ENCODE measurements at regions not wholly inside any gene's neighbourhood (a gene's known extent, or its start where the extent isn't known, plus 50 kb on each side); places are given as distances from the start of the nearest gene placed in this dataset.
A peak's percentile ranks its signal among the peaks of the same experiment; 100 is the strongest.
"Not testable (repeated sequence)": the region's sequence is repeated elsewhere in the genome, so short reads cannot be mapped to it uniquely, and the experiment has no call there.

DNA sequence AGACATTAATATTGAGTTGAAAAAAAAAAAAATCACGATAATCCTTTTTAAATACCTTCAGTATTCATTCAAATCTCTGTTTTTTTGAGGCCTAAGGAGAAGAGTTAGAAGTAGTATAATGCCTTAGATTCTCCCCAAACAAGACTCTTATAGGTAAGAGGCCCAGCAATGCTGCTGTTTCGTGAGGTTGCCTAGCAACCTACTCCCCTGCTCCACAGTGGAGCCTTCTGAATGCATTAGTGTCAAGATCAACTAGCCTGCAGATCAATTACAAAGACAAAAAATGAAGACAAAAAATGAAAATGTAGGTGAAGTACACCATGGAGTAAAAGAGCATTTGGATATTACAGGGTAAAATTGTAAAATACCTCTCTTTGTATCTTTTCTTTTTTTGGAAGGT, 229.8 kb upstream of the LUZP2 start:
- DNase-seq (ENCODE audit: low read depth), result no peak

DNA sequence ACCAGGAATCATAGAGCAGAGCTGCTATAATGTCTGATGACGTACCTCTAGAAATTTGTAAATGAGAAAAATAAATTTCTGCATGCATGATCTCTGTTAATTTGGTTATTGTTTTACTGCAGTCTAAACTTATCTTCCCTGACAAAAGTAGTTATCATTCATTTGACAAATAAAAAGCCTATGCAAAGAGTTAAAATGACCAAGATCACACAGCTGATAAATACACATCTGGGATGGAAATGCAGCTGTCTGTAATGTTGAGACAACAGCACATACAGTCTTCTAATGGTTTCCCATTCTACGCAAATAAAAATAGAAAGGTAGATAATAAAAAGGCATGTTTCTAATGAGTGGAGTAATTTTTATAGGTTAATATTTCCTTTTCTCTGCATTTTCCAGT, 225.1 kb upstream of the LUZP2 start:
- DNase-seq (ENCODE audit: low read depth), result no peak

DNA sequence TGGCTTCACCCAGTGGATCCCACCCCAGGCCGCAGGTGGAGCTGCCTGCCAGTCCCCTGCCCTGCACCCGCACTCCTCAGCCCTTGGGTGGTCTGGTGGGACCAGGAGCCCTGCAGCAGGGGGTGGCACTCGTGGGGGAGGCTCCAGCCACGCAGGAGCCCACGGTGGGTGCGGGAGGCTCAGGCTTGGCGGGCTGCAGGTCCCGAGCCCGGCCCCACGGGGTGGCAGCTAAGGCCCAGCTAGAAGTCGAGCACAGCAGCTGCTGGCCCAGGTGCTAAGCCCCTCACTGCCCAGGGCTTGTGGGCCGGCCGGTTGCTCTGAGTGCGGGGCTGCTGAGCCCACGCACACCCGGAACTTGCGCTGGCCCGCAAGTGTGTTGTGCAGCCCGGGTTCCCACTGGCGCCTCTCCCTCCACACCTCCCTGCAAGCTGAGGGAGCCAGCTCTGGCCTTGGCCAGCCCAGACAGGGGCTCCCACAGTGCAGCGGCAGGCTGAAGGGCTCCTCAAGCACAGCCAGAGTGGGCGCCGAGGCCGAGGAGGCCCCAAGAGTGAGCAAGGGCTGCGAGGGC, 222.6 kb upstream of the LUZP2 start:
- DNase-seq (ENCODE audit: low read depth), result not testable (repeated sequence)

DNA sequence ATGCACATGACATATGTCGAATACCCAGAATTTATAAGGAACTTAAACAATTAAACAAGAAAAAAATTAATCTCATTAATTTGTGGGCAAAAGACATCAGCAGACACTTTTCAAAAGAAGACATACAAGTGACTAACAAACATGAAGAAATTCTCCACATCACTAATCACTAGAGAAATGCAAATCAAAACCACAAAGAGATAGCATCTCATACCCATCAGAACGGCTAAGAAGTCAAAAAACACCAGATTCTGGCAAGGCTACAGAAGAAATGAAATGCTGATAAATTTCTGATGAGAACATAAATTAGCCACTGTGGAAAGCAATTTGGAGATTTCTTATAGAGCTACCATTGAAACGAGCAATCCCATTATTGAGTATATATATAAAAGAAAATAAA, 210.6 kb upstream of the LUZP2 start:
- no peak for DNase-seq (ENCODE audit: low read depth)

DNA sequence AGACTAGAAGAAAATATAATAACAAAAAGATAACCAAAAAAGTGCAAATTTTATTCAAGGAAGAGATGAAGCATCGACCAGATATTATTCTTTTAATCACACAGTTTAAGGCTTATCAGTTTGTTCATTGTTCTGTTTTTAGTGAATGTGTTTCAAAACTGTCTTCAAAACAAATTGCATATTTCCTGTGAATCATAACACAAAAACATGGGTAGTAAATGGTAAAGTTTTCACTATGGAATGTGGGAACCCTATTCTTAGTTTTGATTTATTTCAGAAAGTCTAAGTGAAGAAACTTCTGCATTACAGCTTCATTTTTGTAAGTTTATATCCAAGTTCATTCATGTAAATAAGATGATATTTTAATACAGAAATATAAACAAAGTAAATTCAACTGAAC, 207.6 kb upstream of the LUZP2 start:
- DNase-seq (ENCODE audit: low read depth), result no peak

GRCh38 chr11:24293964-24294363, 202.9 kb upstream of the LUZP2 start:
- DNase-seq (ENCODE audit: low read depth), result no peak

GRCh38 chr11:24295360-24295759, 201.5 kb upstream of the LUZP2 start:
- peak; percentile 5 for DNase-seq (ENCODE audit: low read depth)

DNA sequence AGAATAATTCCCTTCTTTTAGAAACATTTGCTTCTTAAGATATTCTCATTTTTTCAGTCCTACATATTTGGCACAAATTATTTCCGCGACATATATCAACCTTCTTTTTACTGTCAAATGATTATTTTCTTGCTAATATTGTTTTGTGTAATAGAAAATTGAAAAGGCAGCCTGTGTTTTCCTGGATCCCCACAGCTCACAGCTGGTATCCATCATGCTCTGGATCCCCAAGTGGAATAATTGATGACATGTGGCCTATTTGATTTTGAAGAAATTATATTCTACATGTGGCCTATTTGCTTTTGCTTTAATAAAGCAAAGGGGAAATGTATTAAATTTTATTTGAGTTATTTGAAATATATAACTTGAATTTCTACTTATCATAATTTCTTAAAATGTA, 199.4 kb upstream of the LUZP2 start:
- DNase-seq (ENCODE audit: low read depth), result no peak

DNA sequence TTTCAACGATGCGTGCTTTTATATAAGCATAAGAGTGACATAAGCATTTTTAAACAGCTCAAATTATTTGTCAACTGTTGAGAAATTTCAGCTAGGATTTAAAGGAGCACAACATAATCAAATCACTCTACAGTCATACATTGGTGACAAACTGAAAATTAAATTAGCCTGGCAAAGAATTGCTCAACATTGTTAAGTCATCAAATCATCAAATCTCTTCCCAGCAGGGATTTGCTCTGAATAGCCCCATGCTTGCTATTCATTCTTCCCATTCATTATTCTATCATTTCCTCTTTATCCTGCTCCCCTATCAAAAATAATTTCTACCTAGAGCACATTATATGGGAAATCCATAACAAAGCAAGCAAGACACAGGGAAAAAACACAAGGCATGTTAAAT, 198.7 kb upstream of the LUZP2 start:
- DNase-seq (ENCODE audit: low read depth), result peak; percentile 8

GRCh38 chr11:24311974-24312373, 184.9 kb upstream of the LUZP2 start:
- DNase-seq (ENCODE audit: low read depth), result no peak

- DNase-seq (ENCODE audit: low read depth), result no peak
Measured at GRCh38 chr11:24312464-24313238, 184.2 kb upstream of the LUZP2 start.

GRCh38 chr11:24321229-24321628, 175.6 kb upstream of the LUZP2 start:
- no peak for DNase-seq (ENCODE audit: low read depth)

GRCh38 chr11:24324211-24324610, 172.6 kb upstream of the LUZP2 start:
- no peak for DNase-seq (ENCODE audit: low read depth)

- DNase-seq (ENCODE audit: low read depth), result no peak
Measured at GRCh38 chr11:24344222-24344621, 152.6 kb upstream of the LUZP2 start.

GRCh38 chr11:24348908-24349307, 147.9 kb upstream of the LUZP2 start:
- DNase-seq (ENCODE audit: low read depth), result no peak

- no peak for DNase-seq (ENCODE audit: low read depth)
Measured at GRCh38 chr11:24351179-24351578, 145.7 kb upstream of the LUZP2 start.

- no peak for DNase-seq (ENCODE audit: low read depth)
Measured at GRCh38 chr11:24356501-24356900, 140.4 kb upstream of the LUZP2 start.

DNA sequence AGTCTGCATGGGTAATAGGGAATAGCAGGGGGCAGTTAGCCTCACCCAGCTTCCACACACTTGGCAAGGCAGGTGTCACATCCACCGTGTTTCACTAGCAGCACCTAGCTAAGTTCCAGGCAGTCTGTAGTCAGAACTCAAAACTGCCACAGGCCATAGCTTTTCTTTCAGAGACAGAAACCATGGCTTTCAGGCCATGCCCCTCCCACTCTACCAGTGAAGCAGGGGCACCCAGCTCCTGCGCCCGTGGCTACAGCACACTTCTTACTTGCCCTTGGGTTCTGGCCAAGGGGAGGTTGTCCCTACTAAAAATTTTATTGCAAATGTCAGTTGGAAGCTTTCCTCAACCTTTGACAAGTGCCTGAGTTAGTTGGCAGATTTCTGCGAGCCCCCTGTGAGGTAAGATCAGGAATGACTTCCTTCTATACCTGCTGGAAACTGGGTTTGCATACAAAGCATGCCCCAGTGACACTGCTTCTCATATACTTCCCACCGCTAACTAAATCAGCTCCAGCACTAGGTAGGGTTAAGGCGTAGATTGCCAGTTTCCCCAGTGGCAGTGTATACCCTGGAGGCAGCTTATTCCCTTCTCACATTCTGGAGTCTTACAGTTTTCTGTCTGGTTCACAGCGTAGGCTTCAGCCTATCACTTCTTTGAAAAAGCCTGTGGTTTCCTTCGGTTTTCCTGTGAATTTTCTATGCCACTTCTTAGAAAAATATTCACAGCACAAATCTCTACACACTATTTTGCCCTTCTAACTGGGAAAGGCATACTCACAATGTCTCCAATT, 139.0 kb upstream of the LUZP2 start:
- no peak for DNase-seq (ENCODE audit: low read depth)

DNA sequence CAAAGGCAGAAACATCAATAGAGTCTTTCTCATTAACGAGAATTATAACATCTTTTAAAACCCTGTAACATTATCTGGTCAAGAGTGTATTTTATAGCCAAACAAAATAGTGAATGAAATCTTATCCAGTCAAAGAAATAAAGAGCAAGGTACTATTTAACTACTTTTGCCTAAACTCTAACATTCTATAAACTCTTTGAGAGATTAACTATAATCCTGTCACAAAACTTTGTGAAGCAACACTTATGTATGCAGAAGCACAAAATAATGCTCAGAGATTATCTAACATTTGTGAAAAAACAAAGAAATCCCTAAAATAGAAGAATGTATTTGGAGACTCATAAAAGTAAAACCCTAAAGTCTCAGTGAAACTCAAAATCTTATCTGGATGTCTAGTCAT, 124.4 kb upstream of the LUZP2 start:
- DNase-seq (ENCODE audit: low read depth), result no peak

GRCh38 chr11:24373516-24373915, 123.3 kb upstream of the LUZP2 start:
- peak; percentile 6 for DNase-seq (ENCODE audit: low read depth)

DNA sequence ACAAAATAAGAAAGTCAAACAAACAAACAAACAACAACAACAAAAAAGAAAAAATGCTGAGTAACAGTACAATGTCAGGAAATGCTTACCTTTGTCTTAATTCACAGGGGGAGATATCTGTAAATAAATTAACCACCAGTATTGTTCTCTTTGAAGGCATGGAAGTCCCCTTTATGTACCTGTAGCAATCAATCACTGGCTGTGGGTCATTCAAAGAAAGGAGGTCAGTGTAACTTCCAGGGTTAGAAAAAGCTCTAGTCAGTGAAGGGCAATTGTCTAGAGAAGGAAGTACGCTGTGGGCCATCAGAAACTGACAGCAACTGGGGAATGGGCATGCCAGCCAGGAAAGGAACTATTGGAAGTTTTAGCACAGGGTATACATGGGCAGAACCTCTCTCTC, 121.5 kb upstream of the LUZP2 start:
- DNase-seq (ENCODE audit: low read depth), result no peak

GRCh38 chr11:24375931-24376330, 120.9 kb upstream of the LUZP2 start:
- no peak for DNase-seq (ENCODE audit: low read depth)

- DNase-seq (ENCODE audit: low read depth), result no peak
Measured at GRCh38 chr11:24383137-24383536, 113.7 kb upstream of the LUZP2 start.
